ENCODE measurements at regions not wholly inside any gene's neighbourhood (a gene's known extent, or its start where the extent isn't known, plus 50 kb on each side); places are given as distances from the start of the nearest gene placed in this dataset.
"Not testable (repeated sequence)": the region's sequence is repeated elsewhere in the genome, so short reads cannot be mapped to it uniquely, and the experiment has no call there.

DNA sequence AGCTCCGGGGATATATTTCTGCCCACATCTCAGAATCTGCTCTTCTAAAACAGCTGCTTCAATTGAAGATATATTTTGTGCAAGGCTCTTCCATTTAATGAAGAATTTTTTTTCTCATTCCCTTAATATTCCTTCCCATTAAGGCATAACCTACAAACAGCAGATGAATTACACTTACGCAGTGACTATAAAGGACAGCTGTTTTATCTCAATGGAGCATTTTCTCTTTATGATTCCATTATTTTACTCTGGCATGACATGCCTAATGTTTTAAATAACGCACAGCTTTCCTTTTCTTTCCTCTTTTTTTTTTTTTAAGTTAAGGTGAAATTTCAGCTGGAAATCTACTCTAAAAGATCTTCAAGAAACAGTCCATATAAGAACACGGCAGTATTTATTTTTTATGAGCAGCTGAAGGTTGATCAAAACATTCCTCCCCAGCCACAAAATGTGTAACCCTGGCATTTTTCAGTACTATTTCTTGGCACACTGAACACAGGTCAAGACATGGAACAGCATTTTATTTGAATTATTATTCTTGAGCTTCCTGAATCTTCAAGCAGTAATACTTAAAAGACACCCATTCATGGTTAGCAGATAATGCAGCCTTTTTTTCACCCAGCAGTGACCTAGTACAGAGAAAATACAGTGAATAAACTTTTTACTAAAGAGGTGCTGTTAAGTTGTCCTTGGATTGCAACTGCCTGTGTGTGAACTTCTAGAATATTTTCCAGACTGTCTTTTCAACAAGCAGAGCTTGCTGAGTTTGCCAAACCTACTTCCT lies 118.1 kb upstream of the FOXN3 start:
- FAIRE-seq (no peak), DNase-seq (ENCODE audit: low spot score) (peak; percentile 4)

DNA sequence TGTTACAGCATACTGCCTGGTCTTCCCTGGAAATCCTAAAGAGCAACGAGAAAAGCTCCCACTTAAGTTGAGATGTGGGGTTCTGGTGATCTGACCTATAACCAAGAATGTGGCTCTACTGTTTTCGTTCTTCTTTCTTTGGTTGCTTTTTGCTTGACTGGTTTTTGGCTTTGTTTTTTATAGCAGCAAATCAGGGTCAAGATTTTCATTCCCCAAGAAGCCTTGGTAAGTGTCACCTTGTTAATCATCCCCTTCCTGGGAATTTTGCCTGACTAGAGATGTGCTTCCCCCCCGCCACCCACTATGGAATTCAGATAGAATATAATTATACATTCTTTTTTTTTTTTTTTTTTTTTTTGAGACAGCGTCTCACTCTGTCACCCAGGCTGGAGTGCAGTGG lies 116.7 kb upstream of the FOXN3 start:
- FAIRE-seq = no peak
- no peak for DNase-seq (ENCODE audit: low spot score)

DNA sequence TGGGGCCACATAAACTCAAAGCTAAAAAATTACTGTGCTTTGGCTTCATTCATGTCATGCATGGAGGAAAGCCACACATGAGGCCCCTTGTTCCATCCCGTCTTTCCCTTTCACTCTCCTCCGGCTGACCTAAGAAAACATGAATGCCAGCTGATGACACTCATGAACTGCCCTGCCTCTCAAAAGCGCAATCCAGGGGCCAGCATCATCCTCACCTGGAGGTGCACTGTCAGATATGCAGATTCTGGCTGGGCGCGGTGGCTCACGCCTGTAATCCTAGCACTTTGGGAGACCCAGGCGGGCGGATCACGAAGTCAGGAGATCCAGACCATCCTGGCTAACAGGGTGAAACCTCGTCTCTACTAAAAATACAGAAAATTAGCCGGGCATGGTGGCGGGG lies 116.1 kb upstream of the FOXN3 start:
- no peak for DNase-seq (ENCODE audit: low spot score)
- FAIRE-seq = no peak

DNA sequence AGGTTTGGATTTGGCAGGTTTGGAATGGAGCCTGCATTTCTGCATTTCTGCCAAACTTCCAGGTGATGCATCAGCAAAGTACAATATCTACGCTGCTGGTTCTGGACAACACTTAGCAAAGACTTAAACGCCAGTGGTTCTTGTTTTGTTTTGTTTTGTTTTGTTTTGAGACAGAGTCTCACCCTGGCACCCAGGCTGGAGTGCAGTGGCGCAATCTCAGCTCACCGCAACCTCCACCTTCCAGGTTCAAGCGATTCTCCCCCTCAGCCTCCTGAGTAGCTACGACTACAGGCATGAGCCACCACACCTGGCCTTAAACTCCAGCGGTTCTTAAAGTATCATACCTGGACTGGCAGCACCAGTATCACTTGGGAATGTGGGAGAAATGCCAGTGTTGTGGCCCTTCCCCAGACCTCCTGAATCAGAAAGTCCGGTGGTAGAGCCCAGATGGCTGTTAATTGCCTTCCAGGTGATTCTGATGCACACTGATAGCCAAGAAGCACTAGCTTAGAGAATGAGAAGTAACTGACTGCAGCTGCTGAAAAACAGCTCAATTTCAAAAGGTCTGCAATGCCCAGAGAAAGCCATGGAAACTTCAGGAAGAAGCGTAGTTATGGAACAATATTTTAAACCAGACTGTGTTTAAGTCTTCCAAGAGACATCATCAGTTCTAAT lies 114.8 kb upstream of the FOXN3 start:
- FAIRE-seq (no peak), DNase-seq (ENCODE audit: low spot score) (no peak)

DNA sequence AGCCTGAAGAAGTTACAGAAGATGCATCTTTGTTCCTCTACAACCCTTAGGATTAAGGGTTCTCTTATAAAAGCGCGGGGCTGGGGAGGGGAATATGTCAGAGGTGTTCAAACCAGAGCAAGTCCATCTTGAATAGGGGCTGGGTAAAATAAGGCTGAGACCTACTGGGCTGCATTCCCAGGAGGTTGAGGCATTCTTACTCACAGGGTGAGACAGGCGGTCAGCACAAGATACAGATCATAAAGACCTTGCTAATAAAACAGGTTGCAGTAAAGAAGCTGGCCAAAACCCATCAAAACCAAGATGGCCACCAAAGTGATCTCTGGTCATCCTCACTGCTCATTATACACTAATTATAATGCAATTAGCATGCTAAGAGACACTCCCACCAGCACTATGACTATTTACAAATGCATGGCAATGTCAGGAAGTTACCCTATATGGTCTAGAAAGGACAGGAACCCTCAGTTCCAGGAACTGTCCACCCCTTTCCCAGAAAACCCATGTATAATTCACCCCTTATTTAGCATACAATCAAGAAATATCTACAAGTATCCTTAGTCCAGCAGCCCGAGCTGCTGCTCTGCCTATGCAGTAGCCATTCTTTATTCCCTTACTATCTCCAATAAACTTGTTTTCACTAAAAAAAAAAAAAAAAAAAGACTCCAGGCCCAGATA lies 108.1 kb upstream of the FOXN3 start:
- FAIRE-seq (no peak), DNase-seq (ENCODE audit: low spot score) (no peak)

DNA sequence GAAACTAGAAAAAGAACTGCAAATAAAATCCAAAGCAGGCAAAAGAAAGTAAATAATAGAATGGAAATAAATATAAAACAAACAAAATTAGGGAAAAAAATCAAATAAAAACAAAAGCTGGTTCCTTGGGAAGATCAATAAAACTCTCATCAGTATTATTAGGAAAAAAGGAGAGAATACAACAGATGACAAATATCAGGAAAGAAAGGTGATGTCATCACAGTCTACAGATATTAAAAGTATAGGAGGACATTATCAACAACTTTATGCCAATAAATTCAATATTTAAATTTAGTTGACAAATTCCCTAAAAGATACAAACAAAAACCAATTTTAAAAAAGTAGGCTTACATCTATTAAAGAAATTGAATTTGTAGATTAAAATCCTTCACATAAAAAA lies 107.4 kb upstream of the FOXN3 start:
- DNase-seq (ENCODE audit: low spot score) = no peak
- no peak for FAIRE-seq

DNA sequence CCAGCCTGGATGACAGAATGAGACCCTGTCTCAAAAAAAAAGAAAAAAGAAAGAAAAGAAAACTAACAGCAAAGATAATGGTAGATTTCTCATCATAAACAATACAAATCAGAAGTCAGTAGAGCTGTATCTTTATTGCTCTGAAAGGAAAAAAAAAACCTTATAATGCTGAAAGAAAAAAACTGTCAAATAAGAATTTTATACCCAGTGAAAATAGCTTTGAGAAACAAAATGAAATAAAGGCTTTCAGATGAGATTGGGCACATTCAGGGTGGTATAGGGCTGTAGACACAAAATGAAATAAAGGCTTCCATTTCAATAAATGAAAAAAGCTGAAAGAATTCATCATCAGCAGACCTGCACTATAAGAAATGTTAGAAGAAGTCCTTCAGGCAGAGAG lies 105.0 kb upstream of the FOXN3 start:
- no peak for DNase-seq (ENCODE audit: low spot score)
- FAIRE-seq = no peak

DNA sequence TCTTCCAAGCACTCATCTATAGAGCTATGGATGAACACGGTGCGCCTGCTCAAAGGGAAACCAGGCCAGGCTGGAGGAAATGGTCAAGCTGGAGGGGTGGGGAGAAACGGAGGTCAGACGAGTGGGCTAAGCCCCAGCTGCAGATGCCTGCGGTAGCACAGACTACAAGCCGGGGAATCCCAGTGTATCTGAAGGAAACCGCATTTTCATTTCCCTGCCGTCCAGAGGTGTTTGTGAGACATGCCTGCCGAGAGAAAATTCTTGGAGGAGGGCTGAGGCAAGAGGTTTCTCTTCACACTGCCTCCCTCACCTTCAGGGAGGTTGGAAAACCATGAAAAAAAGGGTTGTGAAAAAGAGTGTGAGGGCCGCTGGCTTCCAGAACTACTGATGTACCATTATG lies 102.0 kb upstream of the FOXN3 start:
- DNase-seq (ENCODE audit: low spot score) (no peak), FAIRE-seq (no peak)

DNA sequence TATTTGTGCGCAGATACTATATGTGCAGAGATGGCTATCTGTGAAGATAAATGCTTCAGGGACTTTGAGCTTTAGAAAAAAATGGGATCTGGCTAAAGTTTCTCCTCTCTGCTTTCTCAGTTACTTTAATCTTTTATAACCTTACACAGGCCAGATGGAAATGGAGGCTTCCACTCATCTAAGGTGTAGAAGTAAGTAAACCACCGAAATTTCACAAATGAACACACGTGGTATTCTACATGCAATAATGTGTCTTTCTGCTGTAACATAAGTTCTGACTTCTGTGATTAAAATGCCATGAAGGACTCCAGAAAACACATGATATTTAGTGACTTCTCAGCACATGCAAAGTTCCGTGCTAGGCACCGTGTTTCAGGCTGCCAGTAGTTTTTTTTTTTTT lies 99.1 kb upstream of the FOXN3 start:
- FAIRE-seq (no peak), DNase-seq (ENCODE audit: low spot score) (no peak)

DNA sequence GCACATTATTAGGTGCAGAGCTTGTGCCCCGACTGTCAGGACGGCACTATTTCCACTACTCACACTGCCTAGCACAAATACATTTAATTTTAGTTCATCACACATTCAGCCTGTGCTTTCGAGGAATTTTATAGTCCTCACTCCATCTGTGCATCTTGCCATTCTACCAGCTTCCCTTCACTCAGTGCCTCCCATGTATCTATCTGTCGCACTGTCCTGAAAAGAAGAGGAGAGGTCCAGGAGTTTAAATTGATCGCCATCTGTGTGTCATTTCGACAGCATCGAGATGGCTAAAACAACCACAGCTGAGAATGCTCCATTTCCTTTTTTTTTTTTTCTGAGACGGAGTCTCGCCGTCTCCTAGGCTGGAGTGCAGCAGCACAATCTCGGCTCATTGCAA lies 97.6 kb upstream of the FOXN3 start:
- DNase-seq (ENCODE audit: low spot score) (no peak), FAIRE-seq (no peak)

DNA sequence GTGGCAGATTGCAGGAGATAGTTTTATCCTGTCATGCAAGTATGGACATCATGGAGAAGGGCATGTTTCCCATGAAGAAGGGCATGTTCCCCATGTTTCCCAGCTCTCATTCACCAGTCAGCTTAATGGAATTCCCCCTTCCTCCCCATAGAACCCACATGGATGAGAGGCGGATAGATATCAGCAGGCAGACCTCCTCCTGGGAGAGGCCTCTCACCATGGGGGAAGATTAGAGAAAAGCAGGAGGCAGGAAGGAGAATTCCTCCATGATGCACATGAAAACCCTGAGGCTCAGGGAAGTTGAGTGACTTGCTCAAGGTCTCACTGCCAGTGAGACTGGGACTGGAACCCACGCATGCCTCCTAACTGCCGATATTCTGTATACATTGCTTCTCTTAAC lies 92.9 kb upstream of the FOXN3 start:
- DNase-seq (ENCODE audit: low spot score) (no peak), FAIRE-seq (no peak)

DNA sequence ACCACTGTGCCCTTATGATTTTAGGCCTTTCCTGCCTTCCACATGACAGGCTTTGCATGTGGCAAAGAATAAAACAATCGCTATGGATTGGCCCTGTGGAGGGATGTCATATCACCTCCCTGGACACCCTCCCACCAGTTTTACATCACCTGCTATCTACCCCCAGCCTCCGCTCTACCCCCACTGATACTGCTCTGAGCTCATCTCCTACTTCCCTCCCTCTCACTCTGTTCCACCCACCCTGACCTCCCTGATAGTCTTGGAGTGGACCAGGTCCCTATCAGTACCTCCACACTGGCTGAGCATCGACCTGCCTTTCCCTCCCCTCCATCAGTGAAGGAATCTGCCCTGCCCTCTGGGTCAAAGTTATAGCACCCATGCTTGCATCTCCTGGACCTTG lies 91.8 kb upstream of the FOXN3 start:
- DNase-seq (ENCODE audit: low spot score) (no peak), FAIRE-seq (no peak)

DNA sequence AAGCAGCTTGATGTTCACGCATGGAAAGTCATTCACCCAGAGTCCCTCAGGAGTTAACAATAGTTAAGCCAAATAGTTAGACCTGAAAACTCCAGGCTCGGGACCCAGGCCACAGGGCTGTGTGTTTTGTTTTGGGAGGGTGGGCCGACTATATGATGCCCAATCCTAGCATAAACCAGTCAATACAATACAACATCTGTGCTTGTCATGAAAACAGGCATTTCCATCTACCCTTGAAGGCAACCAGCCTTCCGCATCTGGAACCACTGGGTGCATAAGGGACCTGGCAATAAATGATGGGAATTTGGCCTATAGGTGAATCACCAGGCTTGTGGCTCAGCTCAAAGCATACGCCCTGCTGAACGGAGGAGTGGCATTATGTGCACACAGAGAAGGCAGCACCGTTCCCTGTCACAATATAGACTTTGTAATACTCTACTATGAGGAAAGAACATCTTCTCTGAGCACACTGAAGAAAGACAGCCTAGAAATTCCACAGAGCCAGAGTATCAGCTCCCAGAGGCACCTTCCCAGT lies 91.0 kb upstream of the FOXN3 start:
- FAIRE-seq = no peak
- peak; percentile 52 for DNase-seq (ENCODE audit: low spot score)

DNA sequence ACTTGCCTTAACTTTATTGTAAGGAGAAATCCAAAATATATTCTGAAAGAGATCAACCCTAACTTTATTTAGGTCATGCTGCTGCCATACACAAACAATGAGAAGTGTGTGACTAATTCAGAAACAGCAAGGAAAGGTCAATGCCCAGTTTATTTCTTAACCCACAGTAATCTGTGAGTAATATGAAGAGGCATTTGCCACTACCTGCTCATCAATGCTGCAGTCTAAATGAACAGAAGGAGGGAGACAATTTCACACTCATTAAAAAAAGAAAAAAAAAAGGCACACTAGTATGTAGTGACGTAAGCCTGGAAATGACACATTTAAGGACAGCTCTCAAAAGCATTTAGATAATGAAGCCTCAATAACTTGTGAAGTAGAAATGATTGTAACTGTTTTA lies 90.5 kb upstream of the FOXN3 start:
- peak; percentile 52 for DNase-seq (ENCODE audit: low spot score)
- no peak for FAIRE-seq

DNA sequence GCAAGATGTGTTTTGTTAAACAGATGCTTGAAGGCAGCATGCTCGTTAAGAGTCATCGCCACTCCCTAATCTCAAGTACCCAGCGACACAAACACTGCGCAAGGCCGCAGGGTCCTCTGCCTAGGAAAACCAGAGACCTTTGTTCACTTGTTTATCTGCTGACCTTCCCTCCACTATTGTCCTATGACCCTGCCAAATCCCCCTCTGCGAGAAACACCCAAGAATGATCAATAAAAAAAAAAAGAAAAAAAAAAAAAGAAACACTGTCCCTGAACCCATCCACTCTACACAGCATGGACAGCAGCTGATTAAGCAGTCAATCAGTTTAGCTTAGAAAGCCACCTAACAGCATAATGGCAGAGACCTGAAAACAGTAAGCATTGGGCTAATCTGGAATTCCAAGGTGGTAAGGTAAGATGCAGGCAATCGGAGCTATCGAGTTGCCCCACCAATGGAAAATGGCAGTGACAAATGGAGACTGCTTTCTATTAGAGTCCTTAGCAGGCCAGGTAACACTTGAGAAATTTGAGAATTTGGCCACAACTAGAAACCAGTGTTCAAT lies 89.9 kb upstream of the FOXN3 start:
- DNase-seq (ENCODE audit: low spot score) = peak; percentile 22
- not testable (repeated sequence) for FAIRE-seq

DNA sequence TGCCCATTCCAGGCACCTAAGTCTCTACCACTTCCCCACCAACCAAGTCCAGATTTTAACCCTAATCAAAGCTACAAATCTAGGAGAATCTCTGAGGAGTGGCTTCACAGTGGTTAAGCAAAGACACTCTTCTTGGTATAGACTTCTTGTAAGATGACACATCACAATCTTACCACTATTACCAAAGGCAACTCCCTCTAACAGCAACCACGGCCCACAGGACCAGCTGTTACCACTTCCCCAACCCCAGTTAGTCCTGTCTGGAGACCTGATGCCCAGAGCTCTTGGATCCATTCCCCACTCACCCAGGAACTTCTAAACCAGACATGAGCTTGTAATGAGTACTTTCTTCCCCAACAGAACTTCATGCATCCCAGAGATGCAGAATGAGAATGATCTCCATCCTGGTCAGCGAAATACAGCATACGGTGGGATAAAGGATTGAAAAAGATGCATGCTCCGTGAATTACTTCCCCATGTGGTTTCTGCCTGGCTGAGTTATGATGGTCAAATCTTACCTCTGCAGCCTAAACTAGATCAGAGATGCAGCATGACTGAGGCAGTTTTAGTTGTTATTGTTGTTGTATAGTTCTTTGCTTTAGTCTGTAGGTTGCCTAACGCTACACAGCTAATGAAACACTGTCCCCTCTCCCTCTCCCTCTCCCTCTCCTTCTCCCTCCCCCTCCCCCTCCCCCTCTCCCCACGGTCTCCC lies 87.7 kb upstream of the FOXN3 start:
- no peak for FAIRE-seq
- peak; percentile 12 for DNase-seq (ENCODE audit: low spot score)

DNA sequence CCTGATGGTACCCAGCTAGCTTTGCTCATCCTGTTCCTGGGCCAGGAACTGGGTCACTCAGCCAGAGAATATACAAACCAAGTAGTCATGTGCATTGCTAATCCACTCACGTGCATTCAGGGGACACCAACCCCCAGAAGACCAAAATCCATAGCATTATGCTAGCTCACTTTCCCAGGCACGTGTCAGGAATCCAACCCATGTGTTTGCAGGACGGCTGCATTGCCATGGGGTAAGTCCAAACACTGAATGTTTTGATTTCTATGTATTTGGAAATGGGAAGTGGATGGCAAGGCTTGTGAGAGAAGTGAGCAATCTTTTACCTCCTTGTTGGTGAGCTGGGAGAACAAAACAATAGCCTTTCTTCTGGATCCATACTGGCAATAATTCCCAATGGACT lies 87.1 kb upstream of the FOXN3 start:
- no peak for FAIRE-seq
- DNase-seq (ENCODE audit: low spot score) = no peak

DNA sequence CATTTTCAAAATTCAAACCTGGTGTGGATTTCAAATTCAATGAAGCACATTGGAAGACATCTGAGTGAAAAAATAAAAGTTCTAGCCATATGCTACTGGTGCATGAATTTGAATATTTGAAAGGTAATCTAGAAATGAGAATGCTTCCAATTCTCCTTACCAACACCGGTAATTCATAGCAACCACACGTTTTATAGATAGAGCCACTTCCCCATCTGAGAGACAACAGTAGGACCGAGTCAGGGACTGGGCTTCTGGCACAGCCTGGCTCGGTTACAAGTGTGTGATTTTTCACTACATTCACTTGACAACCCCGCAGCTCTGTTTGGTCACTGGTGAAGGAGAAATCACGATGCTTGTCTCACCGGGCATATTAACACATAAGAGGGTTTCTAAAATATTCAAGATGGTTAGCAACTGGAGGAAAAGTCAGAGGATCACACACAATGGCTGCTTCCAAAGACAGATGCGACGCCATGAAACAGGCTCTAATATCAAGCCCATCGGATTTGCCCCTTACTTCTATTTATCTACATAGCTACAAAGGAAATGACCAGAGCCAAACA lies 86.5 kb upstream of the FOXN3 start:
- FAIRE-seq = no peak
- no peak for DNase-seq (ENCODE audit: low spot score)

DNA sequence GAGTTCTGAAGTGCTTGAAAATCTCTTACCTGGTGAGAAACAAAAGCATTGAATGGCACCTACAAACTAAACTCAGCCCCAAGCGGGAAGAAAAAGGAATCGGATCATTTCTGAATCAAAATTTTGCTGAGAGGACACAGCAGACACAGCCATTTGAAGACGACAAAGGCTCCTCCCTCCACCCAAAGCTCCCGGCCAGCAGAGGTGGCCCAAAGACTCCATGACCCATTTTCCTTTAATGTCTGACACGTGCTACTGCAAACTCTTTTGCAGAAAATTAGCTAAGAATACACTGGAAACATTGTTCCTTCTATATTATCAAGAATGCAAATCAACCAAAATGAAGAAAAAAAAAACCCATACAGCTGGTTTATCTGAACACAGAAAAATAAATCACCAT lies 85.9 kb upstream of the FOXN3 start:
- FAIRE-seq (no peak), DNase-seq (ENCODE audit: low spot score) (no peak)

DNA sequence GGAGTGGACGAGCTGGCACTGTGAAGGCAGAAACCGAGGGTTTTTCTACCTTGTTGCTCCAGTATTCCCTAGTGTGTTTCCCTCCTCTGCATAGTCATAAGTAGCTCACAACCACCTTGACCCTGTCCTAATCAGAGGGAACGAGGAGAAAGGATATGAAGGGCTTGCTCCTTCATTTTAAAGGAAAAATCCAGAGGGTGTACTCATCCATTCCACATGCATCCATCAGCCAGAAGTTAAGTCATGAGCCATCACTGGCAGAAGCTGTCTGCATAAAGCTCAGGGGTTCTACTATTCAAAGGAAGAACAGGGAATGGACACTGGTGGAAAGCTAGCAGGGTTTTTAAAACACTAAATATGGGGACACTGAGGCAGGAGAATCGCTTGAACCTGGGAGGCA lies 84.3 kb upstream of the FOXN3 start:
- DNase-seq (ENCODE audit: low spot score) (no peak), FAIRE-seq (no peak)

DNA sequence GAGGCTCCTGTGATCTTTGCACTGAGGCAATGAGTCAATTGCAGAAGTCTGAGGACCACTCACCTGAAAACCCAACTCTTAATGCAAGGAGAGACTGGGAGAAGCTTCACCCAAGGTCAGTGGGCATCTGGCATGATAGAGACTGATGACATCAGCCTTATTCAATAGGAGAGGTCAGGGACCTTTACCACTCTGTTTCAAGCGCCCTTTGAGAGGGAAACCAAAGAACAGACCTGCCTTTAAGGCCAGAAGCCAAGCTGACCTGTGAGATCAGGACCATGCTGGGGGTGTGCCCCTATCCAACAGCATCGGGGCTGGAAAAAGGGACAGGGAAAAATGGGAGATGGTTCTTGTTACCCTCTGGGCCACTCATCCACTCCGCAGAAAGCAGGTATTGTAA lies 83.3 kb upstream of the FOXN3 start:
- FAIRE-seq = no peak
- DNase-seq (ENCODE audit: low spot score) = no peak
